HFFc6 (cell line): ENCODE measurements at regions not wholly inside any gene's neighbourhood (a gene's known extent, or its start where the extent isn't known, plus 50 kb on each side); places are given as distances from the start of the nearest gene placed in this dataset.

Source experiments
- DNase-seq: peaks from one replicate; pipeline ENCODE4 v3.0.0-alpha.2; 2018
- H3K27ac Mint-ChIP-seq: 2 replicates; pipeline ENCODE4 v1.8.0; 2020; ENCODE audit warnings: mild to moderate bottlenecking, mixed read lengths
- H3K27me3 Mint-ChIP-seq: 2 replicates; pipeline ENCODE4 v1.8.0; 2021; ENCODE audit warnings: mild to moderate bottlenecking, moderate library complexity, mixed read lengths; ENCODE audit not compliant: insufficient read depth
- H3K36me3 Mint-ChIP-seq: 2 replicates; pipeline ENCODE4 v1.8.0; 2021; ENCODE audit warnings: low read depth, mixed read lengths
- H3K4me1 Mint-ChIP-seq: 2 replicates; pipeline ENCODE4 v1.8.0; 2020; ENCODE audit warnings: low read depth, mixed read lengths
- H3K4me3 Mint-ChIP-seq: 2 replicates; pipeline ENCODE4 v1.8.0; 2020; ENCODE audit warnings: mild to moderate bottlenecking, moderate library complexity, mixed read lengths
- H3K9me3 Mint-ChIP-seq: 2 replicates; pipeline ENCODE4 v1.8.0; 2020; ENCODE audit warnings: mild to moderate bottlenecking, mixed read lengths
- CTCF ChIP-seq: fragments of 200-600 bp; sonication (generic); IDR thresholded peaks from 2 replicates; pipeline ENCODE4 v1.5.0; 2021; ENCODE audit warnings: antibody characterized with exemption, mild to moderate bottlenecking

DNA sequence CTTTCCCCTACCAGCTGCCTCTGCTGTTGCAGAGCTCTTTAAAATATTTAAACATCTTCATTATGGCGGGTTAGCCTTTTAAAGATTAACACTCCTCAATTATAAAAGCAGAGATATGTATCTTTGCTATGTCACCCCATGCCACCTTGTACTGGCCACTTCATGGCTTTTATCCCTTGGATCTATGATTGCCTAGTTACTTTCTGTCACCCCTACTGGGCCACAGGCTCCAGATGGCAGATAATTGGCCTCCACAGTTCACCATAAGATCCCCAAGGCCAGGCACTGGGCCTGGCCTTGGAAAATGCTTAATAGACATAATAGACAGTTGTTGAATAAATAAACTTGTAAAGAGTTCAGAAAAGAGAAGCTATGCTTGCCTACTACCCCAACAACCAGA, 142.0 kb upstream of the SHB start:
- no peak overlapping the region for H3K27ac Mint-ChIP-seq
- H3K4me3 Mint-ChIP-seq, result no peak overlapping the region
- H3K9me3 Mint-ChIP-seq, result peaks cover 11% of the 10 kb centered on the region; the same call in 1 of the 2 replicates
- no peak for TF ChIP-seq CTCF
- peaks cover 6% of the 10 kb centered on the region; the same call in 1 of the 2 replicates for H3K4me1 Mint-ChIP-seq
- peaks cover 39% of the 10 kb centered on the region for H3K27me3 Mint-ChIP-seq
- DNase-seq, result no peak
- H3K36me3 Mint-ChIP-seq, result peaks cover 3% of the 10 kb centered on the region; the same call in 1 of the 2 replicates

GRCh38 chr9:38208206-38208901, 139.3 kb upstream of the SHB start:
- Mint-ChIP-seq H3K27ac (no peak overlapping the region), H3K36me3 (peaks cover 3% of the 10 kb centered on the region; the same call in 1 of the 2 replicates), H3K27me3 (peaks cover 32% of the 10 kb centered on the region), H3K4me3 (no peak overlapping the region), H3K9me3 (peaks cover 11% of the 10 kb centered on the region; the same call in 1 of the 2 replicates), H3K4me1 (peaks cover 14% of the 10 kb centered on the region)
- no peak for DNase-seq
- TF ChIP-seq CTCF, result no peak

DNA sequence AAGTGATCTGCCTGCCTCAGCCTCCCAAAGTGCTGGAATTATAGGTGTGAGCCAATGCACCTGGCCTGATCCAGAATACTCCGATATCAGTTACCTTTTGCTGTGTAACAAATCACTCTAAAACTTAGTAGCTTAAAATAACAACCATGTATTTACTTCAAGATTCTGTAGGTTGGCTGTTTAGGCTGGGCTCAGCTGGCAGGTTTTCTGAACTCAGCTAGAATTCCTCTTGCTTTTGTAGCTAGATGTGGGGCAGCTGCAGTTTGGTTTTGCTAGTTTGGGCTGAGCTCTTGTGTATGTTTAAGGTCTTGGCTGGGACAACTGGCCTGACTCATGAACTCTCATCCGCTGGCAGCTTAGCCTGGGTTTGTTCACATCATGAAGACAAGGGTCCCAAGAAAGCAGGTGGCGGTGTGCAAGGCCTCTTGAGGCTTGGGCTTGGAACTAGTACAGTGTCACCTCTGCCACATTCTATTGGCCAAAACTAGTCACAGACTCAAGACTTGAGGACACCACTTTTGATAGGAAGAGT, 138.3 kb upstream of the SHB start:
- Mint-ChIP-seq H3K27me3 (peaks cover 29% of the 10 kb centered on the region), H3K36me3 (peaks cover 3% of the 10 kb centered on the region; the same call in 1 of the 2 replicates), H3K4me1 (peaks cover 11% of the 10 kb centered on the region), H3K27ac (no peak overlapping the region), H3K4me3 (no peak overlapping the region), H3K9me3 (peaks cover 11% of the 10 kb centered on the region; the same call in 1 of the 2 replicates)
- no peak for TF ChIP-seq CTCF
- DNase-seq, result no peak

DNA sequence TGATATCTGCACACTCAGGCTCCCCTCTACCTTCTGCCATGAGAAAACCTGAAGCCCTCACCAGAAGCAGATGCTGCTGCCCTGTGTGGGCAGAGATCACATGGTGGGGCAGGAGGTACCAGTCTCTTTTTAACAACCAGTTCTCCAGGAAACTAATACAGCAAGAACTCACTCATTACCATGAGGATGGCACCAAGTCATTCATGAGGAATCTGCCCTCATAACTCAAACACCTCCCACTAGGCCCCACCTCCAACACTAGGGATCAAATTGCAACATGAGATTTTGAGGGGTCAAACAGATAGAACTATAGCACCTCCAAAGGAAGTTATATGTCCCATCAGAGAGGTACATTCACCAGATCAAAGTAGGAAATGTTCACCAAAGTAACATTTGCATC, 136.3 kb upstream of the SHB start:
- Mint-ChIP-seq H3K27me3 (peaks cover 35% of the 10 kb centered on the region), H3K27ac (no peak overlapping the region), H3K9me3 (peaks cover 11% of the 10 kb centered on the region; the same call in 1 of the 2 replicates), H3K36me3 (peaks cover 3% of the 10 kb centered on the region; the same call in 1 of the 2 replicates), H3K4me3 (no peak overlapping the region), H3K4me1 (peaks cover 8% of the 10 kb centered on the region)
- DNase-seq, result peak; percentile 8
- TF ChIP-seq CTCF, result no peak

DNA sequence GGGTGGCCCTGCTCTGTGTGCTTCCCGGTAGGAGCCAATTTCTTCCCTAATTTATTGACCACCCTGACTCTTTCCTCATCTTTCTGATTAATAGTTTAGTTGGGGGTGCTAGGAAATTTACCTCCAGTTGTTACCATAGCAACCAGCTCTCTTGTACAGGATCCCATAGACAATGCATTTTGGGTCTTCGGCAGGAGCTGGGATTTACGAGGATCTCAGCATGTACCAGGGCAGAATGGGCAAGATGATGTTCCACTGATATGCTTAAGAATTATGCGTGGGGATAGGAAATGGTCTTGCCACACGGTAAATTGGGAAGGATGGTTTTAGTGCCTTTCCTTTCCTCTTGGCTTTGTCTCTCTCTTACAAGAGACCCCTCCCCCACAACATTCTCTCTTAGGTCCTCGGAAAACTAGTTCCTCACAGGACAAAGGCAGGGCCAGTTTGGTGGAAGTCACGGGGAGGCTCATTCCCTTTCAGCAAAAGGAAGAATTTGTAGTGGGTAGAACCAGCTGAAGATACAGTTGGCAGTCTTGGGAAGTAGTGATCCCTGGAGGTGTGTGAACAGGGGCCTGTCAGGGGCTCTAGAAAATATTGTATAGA, 133.4 kb upstream of the SHB start:
- DNase-seq, result no peak
- TF ChIP-seq CTCF, result no peak
- peaks cover 28% of the 10 kb centered on the region for H3K27me3 Mint-ChIP-seq

More for the DNA sequence above, 133.4 kb upstream of the SHB start:
- Mint-ChIP-seq H3K9me3 (peaks cover 5% of the 10 kb centered on the region; the same call in 1 of the 2 replicates), H3K36me3 (peaks cover 2% of the 10 kb centered on the region; the same call in 1 of the 2 replicates), H3K4me1 (peaks cover 8% of the 10 kb centered on the region), H3K4me3 (no peak overlapping the region), H3K27ac (no peak overlapping the region)
